ENCODE measurements at regions not wholly inside any gene's neighbourhood (a gene's known extent, or its start where the extent isn't known, plus 50 kb on each side); places are given as distances from the start of the nearest gene placed in this dataset.

- no peak for TF ChIP-seq CTCF (IDR thresholded peaks at IDR 0.05; ENCODE audit: poor library complexity)
- TF ChIP-seq EZH2 (IDR thresholded peaks at IDR 0.05; ENCODE audit: borderline replicate concordance): no peak
Observed at GRCh38 chr6:164095056-164095455, 680.5 kb downstream of the QKI start.
